ENCODE measurements at regions not wholly inside any gene's neighbourhood (a gene's known extent, or its start where the extent isn't known, plus 50 kb on each side); places are given as distances from the start of the nearest gene placed in this dataset.

- TF ChIP-seq RAD21 (conservative IDR thresholded peaks at IDR 0.05): no peak
- no peak for TF ChIP-seq EZH2 (IDR thresholded peaks at IDR 0.05; ENCODE audit: borderline replicate concordance, insufficient read depth, low read length, poor library complexity, severe bottlenecking)
These were observed 693.6 kb downstream of the HACE1 start for GRCh38 chr6:104166055-104166668.
